Suppressor macrophage (primary cell): ENCODE measurements at regions not wholly inside any gene's neighbourhood (a gene's known extent, or its start where the extent isn't known, plus 50 kb on each side); places are given as distances from the start of the nearest gene placed in this dataset.

Experiments
- DNase-seq, 4 experiments: peaks; one replicate each; pipeline ENCODE4 v3.0.0-alpha.2; 2020 to 2022

DNA sequence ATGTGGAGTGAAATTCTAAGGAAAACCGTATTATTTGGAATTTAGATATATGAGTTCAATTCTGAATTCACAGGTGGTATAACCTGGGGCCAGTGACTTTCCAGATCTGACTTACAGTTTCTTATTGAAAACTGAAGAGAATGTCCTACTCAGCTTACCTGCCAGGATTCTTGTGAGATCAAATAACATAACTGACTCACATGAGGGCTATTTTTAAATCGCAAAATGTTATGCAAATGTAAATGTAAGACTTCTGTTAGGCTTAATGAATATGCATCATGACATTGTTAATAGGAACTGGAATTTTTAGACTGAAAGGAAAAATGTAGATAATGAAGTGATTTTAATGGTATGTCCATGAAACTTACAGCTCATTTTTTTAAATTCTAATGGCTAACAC is 1142.1 kb downstream of the FLRT2 start:
- no peak for DNase-seq

DNA sequence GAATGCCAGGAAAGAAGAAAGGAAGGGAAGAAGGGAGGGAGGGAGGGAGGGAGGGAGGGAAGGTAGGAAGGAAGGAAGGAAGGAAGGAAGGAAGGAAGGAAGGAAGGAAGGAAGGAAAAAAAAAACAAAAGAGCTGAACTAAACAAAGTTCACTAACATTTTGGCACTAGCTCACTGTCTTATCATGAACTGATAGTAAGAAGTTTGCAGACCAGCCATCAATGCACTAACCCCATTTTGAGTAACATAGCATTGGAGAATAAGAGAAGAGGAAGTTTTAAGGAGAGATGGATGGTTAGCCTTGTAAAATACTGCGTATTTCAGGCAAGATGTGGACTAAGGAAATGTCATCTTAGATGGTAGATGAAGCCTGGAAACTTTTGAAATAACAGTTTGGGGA is 1136.0 kb downstream of the FLRT2 start:
- no peak for DNase-seq

DNA sequence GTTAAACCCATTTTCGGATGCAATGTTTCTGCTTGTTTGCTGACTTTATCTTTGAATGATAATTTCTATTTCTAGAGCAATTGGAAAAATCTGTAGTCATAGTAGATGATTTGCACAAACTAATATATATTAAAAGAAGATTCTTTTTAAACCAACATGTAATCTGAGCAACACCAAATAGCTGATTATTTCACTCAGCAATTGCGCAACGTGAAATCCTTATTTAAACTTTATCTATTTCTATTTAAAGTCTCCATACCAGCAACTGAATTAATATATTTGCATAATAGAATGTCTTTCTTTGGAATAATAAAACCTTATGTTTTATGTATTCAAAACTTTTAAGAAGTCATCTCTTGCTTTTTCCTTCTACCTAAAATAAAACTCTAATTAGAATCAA is 1132.4 kb downstream of the FLRT2 start:
- no peak for DNase-seq

DNA sequence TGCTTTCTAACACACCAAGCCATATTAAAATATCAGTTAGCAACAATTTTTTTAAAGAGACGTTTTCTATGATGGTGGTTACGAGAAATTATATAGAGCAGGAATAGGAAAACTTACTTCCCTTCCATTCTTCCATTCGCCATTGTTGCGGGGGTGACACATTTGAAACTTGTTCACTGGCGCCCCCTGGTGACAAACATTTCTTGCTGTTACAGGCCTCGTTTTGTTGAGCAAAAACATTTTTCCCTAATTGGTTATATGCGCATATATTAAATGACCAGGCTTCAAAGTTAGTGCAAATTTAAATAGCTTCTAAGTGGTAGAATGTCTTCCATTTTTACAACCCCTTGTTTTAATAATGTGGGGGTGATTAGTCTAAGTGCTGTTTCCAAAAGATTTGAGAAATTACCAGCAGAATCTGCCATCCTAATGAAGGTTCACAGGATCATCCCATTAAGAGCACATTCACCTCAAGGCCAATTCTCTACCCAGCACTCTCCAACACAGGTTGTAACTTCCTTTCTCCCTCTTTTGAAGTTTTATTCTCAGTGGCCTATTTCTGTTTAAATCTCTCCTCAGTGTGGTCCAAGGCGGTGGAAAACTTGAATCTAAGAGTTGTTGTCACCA is 1124.7 kb downstream of the FLRT2 start:
- DNase-seq, result peak; percentile 55 to 76 (median 66)

DNA sequence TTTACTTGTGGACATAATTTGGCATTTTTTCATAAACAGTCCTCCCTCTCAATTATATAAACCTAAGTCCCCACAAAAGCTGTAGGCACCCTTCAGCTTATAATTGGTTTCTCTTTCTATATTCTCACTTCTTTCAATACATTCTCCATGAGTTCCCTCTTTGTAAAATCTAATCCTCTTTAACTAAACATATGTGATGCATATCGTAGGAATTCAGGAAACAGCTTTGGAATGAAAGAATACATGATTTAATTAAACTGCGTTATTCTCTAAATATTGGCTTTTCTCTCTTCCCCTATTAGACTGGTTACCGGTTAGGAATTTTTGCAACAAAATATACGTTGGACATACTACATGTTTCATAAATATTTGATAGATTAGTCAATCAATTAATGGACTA is 1122.6 kb downstream of the FLRT2 start:
- no peak for DNase-seq

DNA sequence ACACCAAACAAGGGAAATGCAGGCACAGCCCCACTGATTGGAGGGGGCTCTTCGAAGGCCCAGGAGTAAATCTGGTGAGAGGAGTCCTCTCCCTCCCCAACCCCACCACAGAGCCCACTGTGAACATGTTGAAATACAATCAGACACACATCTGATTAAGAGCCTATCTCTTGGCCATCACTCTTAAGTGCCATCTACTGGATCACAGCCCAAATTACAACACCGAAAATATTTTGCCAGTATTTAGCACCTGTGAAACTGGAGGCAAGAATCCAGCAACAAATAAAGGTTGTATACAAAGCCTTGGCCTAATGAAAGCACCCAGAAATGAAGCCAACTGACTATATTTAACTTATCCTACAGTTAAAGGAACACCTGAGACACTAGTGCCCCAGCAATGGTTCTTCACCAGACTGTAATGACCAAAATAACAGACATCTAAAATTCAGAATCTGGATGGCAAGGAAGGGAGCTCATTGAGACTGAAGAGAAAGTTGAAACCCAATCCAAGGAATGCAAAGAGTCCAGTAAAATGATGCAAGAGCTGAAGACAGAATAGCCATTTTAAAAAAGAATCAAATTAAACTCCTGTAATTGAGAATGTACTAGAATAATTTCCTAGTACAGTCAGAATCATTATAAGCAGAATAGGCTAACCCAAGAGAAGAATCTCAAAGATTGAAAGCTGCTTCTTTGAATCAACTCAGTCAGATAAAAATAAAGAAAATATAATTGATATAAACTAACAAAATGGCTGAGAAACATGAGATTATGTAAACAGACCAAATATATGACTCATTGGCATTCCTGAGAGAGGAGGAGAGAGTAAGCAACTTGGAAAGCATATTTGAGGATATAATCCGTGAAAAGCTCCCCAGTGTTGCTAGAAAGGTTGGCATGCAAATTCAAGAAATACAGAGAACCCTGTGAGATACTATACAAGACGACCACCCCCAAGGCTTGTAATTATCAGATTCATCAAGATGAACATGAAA is 1117.0 kb downstream of the FLRT2 start:
- peak in 1 of 4 experiments; percentile 1 for DNase-seq

DNA sequence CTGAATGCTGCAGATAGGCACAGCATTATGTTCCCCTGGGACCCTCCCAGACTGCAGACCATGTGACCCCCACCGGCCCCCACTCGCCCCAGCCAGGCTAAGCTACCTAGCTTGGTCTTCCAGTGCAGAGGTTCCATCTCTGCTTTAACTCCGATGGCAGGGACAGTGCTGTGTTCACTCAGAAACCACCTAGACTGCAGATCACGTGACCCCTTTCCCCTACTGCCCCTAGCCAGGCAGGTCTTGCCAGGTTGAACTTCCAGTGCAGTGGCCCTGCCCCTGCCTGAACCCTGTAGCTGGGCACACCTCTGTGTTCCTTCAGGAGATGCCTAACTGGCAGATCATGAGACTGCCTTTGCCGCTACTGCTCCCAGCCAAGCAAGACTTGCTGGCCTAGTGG is 1116.2 kb downstream of the FLRT2 start:
- no peak for DNase-seq

DNA sequence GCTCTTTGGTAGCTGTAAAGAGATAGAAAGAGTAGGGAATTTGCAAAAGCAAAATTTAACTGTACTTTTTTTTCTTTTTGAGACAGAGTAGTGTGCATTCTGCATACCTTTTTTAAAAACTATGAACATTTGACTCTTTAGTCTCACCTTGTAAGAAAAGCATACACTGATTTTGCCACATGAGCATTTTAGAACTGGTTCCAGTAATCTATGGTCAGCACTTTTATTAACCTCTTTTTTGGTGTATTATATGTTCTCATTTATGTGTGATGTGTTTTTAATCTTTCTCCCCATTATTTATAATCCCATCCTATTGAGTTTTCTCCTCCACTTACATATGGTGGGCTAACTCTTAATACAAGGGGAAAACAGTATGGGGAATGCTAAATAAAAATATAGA is 1111.4 kb downstream of the FLRT2 start:
- DNase-seq, result no peak

DNA sequence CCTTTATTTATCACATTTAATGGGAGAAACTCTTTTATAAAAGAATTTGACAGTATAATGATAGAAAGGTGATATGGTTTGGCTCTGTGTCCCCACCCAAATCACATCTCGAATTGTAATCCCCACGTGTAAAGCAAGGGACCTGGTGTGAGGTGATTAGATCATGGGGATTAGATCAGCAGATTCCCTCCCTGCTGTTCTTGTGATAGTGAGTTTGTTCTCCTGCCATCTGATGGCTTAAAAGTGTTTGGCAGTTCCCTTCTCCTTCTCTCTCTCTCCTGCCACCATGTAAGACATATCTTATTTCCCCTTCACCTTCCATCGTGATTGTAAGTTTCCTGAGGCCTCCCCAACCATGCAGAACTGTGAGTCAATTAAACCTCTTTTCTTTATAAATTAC is 1110.3 kb downstream of the FLRT2 start:
- DNase-seq, result no peak

DNA sequence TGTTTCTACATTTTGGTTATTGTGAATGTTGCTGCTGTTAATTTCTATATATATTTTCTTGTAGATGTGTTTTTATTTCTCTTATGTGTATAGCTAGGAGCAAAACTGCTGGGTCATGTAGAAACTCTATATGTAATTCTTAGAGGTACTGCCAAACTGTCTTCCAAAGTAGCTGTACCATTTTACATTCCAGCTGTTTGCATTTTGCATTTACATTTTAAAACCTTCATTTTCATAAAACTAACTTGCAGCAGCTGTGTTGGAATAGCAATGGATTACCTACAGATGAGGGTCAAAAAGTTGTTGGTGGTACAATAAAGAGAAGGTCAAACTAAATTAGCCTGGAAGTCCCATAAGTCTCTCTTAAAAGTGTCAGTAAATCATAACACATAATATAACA is 1109.7 kb downstream of the FLRT2 start:
- no peak for DNase-seq

DNA sequence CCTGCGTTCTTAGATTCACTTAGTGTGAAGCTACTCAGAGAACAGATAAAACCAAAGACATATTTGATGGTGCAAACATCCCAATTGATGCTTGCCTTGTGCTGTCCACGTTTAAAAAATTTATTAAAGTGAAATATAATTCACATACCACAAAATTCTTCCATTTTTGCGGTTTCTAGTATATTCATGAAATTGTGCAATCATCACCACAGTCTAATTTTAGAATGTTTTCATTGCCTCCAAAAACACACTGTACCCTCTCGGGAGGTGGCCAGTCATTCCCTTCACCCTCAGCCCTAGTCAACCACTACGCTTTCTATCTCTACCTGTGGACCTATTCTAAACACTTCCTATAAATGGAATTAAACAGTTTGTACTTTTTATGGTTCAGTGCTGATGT is 1109.2 kb downstream of the FLRT2 start:
- DNase-seq, result no peak

DNA sequence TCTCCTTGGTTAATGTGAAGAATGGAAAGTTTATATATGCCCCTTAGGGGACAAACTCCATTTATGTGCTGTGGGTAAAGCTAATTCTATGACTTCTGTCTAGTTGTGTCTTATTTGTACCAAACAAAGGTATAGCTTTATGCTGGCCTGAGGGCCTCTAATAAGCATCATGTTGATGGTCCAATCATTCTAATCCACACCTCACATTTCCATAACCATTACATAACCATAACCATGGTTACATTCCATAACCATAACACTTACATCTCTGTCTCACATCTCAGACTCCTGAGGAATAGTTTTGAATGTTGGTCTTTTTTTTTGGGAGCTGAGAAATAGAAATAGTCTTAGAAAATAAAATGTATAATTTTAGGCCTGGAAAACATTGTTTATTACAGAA is 1097.1 kb downstream of the FLRT2 start:
- DNase-seq, result no peak

DNA sequence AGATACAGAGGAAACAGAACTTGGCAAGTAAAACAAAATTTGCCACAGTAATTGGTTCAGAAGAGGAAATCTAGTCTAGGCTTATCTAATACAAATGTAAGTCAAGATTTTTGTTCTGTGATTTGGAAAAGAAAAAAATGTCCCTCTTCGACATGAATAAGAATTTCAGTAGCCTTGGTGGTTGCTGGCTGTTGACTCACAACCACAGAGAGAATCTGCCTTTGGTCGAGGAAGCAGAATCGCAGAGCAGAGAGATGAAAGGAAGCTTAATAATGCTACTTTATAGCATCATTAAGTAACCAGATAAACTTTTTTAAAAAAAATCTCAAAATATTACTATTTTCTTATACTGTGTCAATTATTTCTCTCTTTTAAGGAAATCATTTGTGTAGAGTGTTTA is 1096.6 kb downstream of the FLRT2 start:
- DNase-seq, result no peak

DNA sequence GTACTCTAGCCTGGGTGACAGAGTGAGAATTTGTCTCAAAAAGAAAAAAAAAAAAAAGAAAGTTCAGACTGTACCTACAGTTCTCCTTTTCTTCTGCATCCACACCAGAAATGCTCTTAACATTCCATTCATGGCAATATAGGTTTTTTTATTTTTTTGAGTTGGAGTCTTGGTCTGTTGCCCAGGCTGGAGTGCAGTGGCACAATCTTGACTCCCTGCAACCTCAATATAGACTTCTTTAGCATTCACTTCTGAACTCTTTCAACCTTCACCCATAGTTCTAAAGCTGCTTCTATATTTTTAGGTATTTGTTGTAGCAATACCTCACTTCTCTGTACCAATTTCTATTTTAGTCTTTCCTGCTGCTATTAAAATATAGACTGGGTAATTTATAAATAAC is 1095.7 kb downstream of the FLRT2 start:
- DNase-seq, result no peak

DNA sequence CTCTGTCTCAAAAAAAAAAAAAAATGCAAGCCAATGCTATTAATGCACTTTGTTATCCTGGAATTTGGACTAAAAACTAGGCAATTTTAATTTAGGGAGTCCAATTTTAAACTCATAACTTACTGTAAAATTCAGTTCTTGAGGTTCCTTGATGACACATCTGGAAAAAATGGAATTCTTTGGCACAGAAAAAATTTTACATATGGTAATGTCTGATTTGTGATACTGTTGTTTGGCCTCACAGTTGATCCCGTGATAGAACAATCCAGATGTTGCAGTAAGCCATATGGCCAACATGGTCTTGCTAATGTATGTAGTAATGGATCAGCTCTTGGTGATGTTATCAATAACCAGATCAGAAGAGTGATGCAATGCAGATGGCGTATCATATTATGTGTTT is 1089.8 kb downstream of the FLRT2 start:
- no peak for DNase-seq

DNA sequence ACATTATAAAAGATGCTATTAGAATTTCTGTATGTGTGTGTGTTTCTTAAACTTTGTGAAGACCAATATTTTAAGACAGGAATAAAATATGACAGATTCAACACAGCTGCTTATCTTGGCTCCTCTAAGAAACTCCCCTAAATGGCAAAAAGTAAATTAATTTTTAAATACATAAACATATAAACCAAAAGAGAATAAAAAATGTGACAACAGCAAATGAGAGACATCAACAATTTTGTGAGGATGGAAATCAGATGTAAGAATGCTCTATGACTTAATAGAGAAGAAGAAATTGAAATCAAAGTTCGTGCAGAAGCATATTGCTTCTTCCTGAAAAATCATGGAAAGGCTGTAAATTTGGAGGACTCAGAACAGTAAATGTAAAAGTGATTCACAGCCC is 1083.8 kb downstream of the FLRT2 start:
- no peak for DNase-seq

DNA sequence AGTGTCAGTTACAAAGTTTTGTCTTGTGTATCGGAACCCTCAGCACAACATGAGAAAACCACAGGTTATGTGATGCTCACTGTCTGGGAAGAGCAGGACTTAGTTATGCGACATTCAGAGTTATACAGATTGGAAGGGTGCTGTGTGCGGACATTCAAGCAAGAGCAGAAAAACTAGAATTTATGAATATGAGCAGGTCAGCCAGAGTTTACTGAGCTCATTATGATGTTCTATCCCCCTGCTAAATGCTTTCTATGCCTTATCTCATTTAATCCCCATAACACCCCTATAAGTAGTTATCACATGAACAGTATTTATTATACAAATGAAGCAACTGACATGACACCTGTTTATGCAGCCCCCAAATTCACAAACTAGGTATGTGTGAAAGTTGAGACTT is 1083.2 kb downstream of the FLRT2 start:
- no peak for DNase-seq

DNA sequence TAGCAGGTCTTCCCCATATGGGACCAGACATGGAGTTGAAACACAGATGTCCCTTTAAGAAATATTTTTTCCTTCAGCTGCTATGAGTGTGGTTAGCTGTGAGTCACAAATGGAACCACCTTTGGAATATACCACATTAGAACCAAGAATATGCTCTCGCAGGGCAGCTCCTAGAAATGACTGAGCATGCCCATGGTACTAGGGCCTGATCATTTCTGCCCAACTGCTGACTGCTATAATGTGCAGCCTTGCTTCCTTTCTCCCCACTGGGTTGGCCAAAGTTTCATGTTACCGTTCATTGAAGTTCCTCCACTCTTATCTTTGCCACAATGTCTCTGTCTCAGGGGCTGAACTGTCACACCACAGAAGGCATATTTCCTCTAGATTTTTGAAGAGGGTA is 1074.6 kb downstream of the FLRT2 start:
- DNase-seq, result no peak

DNA sequence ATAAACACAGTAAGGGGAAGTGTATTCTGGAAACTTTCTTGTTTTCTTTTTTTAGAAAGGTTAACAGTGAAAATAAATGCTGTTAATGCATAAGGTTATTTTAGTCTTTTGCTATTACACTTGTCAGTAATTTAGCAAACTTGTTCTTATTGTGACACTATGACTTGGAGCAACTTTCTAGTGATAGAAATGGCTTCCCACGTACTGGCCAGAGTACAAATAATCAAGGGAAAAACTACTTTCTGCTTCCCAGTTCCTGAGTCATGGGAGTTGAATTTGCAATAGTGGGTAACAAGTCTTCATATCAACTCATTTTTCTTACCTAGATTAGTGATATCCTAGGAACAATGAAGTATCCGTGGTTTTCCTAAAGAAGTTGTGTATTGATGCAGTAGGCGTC is 1072.3 kb downstream of the FLRT2 start:
- no peak for DNase-seq

DNA sequence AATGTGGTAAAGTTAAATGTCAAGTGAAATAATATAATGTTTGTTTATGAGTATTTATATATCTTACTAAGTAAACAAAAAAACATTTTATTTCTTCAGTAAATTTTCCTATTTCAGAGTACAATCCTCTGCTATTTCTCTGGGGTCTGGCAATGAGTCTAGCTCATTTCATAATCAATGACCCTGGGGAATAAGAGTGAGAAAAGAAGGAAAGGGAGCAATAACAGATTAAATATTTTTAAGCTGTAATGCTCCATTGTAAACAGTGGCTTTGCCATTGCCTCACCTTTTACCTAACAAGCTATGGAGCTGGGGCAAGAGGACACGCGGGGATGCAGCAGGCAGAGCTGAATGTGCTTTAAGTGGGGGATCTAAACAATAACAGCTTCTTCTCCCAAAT is 1071.9 kb downstream of the FLRT2 start:
- DNase-seq, result no peak

DNA sequence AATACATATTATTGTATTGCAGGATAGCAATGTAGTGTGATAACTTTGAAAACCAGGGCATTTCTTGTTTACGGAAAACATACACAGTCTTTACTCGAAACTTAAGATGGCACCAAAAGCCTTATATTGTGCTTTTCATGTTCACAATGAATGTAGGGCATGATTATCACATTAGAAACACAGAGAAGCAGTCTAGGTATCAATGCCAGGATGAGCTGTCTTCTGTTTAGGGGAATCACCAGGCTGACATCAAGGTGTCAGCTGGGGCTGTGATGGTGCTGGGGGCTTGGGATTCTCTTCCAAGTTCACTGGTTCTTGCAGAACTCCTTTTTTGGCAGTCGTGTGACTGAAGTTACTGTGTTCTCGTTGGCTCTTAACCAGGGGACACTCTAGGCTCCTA is 1067.3 kb downstream of the FLRT2 start:
- no peak for DNase-seq

DNA sequence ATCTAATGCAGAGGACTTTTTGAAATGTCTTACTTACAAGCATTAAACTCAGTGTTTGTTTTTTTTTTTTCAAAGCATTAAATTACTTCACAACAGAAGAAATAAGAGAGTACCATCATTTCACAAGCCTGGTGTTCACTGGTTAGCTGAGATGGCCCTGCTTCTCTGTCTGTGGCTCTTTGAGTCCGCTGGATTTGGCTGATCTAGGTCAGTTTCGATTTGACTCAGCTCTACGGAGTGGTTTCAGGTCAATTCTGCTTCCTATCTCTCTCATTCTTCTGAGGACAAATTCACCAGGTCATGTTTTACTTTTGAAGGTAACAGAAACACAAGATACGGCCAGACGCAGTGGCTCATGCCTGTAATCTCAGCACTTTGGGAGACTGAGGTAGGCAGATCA is 1066.1 kb downstream of the FLRT2 start:
- no peak for DNase-seq

DNA sequence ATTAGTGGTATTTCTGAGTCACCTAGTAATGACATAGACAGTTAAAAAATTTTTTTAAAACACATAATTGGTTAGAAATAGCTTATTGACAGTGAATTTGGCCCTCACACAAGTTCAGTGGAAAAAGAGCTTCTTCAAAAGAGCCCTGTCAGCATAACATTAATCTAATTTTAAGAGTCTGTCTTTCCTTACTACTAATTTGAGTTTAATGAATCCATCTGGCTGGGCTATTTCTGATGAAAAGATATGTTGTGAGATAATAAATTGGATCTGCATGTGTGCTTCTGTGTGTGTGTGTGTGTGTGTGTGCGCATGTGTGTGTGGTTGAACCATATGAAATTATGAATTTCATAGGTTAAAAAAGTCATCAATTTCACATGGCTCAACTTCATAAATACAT is 1045.2 kb downstream of the FLRT2 start:
- DNase-seq, result no peak

DNA sequence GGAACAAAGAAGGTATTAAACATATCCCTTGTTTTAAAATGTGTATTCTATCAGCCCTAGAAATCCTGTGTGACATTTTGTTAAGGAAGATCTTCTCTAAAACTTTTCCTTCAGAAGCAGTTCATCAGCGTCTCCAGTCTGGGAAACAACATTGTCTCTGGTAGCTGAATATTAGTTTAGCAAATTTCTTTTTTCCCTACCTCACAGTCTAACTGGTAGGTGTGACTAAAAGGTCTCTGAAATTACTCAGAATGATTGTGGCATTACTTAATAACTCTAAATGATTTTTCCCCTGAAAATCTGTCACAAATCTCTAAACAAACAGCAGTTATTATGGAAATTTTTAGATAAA is 1044.8 kb downstream of the FLRT2 start:
- DNase-seq, result no peak
